ENCODE measurements at regions not wholly inside any gene's neighbourhood (a gene's known extent, or its start where the extent isn't known, plus 50 kb on each side); places are given as distances from the start of the nearest gene placed in this dataset.

DNA sequence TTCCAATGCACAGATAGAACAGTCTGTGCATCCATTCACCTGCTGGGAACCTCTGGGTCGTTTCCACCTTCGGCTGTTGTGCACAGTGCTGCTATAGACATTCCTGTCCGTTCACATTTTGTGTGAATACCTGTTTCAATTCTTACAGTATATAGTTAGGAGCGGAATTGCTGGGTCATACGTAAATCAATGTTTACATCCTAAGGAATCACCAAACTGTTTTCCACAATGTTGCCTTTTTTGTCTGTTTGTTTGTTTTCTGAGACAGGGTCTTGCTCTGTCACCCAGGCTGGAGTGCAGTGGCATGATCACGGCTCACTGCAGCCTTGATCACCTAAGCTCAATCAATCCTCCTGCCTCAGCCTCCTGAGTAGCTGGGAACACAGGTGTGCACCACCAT, 158.3 kb downstream of the CRYBB2 start:
- Histone ChIP-seq H3K4me3 (no peak overlapping the region), H3K9me3 (no peaks in the 10 kb centered on the region), H3K36me3 (no peaks in the 10 kb centered on the region), H3K27me3 (no peaks in the 10 kb centered on the region)
- DNase-seq: no peak

DNA sequence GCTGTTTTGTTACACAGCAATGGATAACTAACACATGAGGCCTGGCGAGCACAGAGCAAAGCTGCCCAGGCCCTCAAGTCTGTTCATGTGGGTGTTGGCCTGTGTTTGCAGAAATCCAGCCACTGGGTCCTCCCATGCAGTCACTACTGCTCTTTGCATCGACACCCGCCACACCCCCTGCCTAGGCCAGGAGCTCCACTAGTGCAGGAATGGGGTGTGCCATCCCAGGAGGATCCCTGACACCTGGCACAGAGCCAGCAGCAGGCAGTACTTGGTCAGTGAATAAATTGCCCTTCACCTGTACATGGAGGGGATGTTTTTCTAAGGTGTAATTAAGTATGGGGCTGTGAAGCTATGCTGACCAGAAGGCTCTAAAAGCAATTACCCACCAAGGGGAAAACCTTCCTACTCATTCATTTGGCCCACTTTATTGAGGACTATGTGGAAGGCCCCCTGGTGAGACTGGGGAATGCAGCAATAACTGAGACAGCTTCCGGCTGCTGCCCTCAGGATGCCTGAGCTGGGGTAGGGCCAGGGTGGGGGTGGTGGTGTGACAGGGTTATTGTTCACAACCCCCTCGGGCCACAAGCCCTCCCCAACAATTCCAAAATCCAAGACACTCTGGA, 160.8 kb downstream of the CRYBB2 start:
- DNase-seq: no peak
- no peak overlapping the region for H3K4me3 ChIP-seq
- no peaks in the 10 kb centered on the region for H3K9me3 ChIP-seq
- no peaks in the 10 kb centered on the region for H3K27me3 ChIP-seq
- H3K36me3 ChIP-seq: no peaks in the 10 kb centered on the region

- DNase-seq: no peak
- Histone ChIP-seq H3K36me3 (no peaks in the 10 kb centered on the region), H3K4me3 (no peak overlapping the region), H3K27me3 (no peaks in the 10 kb centered on the region), H3K9me3 (no peaks in the 10 kb centered on the region)
Measured at GRCh38 chr22:25382762-25383161, 163.3 kb downstream of the CRYBB2 start.

DNA sequence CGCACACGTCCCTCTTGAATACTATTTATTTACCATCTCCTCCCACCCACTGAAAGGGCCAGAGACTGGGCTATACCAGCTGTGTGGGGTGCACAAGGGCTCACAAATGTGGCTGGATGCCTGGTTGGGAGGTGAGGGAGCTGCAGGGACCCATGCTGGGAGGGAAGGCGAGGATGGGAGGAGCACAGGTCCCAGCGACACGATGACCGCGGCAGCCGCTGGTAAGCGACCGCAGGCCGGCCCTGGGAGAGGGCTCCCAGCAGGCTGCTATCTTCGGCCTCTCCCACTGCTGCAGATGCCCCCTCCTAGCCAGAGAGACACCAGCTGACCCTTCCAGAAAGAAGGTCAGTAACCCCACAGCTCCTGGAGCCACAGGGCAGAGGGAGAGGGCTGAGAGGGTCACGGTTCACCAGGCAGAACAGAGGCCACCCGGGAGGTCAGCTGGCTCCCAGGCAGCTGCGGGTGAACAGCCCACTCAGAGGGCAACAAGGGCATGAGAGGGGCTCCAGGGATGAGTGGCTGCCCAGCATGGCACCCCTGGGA, 163.9 kb downstream of the CRYBB2 start:
- Histone ChIP-seq H3K36me3 (no peaks in the 10 kb centered on the region), H3K27me3 (no peaks in the 10 kb centered on the region), H3K4me3 (no peak overlapping the region), H3K9me3 (no peaks in the 10 kb centered on the region)
- DNase-seq: no peak

DNA sequence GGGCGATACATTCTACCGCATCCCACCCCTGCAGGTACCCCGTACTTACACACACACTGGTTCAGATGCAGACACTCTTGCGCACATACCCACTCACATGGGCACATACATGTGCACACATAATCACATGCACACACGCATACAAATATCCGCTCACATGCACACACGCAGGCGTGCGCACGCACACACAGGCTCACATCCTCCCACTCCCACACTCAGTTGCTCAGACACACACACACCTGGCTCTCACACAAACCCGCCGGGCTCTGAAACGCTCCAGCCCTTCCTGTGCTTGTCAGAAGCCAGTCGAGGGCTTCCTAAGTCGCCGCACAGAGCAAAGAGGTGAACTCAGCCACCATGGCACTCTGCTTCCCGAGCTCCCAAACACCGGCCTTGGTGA, 164.5 kb downstream of the CRYBB2 start:
- Histone ChIP-seq H3K36me3 (no peaks in the 10 kb centered on the region), H3K9me3 (no peaks in the 10 kb centered on the region), H3K27me3 (no peaks in the 10 kb centered on the region), H3K4me3 (no peak overlapping the region)
- no peak for DNase-seq

- Histone ChIP-seq H3K4me3 (no peak overlapping the region), H3K27me3 (no peaks in the 10 kb centered on the region), H3K36me3 (no peaks in the 10 kb centered on the region), H3K9me3 (no peaks in the 10 kb centered on the region)
- DNase-seq: no peak
Measured at GRCh38 chr22:25386538-25386884, 167.1 kb downstream of the CRYBB2 start.

GRCh38 chr22:25388415-25388814, 169.0 kb downstream of the CRYBB2 start:
- H3K4me3 ChIP-seq: no peak overlapping the region

DNA sequence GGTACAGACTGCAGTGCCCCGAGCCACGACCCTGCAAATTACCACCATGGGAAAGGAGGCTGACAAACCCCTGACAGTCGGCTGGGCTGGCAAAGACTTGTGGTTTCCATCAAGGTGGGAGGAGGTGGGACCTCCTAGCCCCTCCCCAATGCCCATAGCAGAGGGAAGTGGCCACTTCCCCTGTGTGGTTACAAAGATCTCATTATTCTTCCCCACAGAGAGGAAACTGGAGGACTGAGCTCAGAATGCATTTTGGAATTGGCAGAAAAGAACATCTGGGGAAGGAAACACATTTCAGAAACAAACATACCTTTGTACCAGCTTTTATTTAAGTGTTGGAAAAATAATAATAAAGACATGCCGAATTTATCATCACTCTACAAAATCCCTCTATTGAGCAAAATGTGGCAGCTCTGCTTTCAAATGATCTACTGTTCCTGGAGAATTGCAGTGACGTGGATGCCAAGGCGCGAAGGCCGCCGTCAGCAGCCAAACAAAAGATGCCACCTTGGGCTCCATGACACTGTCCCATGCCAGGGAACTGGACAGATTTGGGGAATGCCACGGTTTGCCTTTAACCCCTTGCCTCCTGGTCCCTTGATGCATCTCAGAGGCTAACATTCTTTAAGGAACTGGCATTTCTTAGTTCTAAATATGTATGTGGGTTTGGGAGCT, 169.6 kb downstream of the CRYBB2 start:
- Histone ChIP-seq H3K36me3 (no peaks in the 10 kb centered on the region), H3K4me3 (no peak overlapping the region), H3K9me3 (no peaks in the 10 kb centered on the region), H3K27me3 (no peaks in the 10 kb centered on the region)
- DNase-seq: no peak

More at GRCh38 chr22:25388415-25388814, 169.0 kb downstream of the CRYBB2 start:
- no peak for DNase-seq
- H3K36me3 ChIP-seq: no peaks in the 10 kb centered on the region
- H3K9me3 ChIP-seq: no peaks in the 10 kb centered on the region
- H3K27me3 ChIP-seq: no peaks in the 10 kb centered on the region

- Histone ChIP-seq H3K4me3 (no peak overlapping the region), H3K36me3 (no peaks in the 10 kb centered on the region), H3K27me3 (no peaks in the 10 kb centered on the region), H3K9me3 (no peaks in the 10 kb centered on the region)
- DNase-seq: no peak
Measured at GRCh38 chr22:25389541-25389919, 170.1 kb downstream of the CRYBB2 start.

GRCh38 chr22:25390297-25391240, 171.1 kb downstream of the CRYBB2 start:
- H3K36me3 ChIP-seq: no peaks in the 10 kb centered on the region
- no peak for DNase-seq
- H3K27me3 ChIP-seq: no peaks in the 10 kb centered on the region
- no peak overlapping the region for H3K4me3 ChIP-seq
- H3K9me3 ChIP-seq: no peaks in the 10 kb centered on the region

DNA sequence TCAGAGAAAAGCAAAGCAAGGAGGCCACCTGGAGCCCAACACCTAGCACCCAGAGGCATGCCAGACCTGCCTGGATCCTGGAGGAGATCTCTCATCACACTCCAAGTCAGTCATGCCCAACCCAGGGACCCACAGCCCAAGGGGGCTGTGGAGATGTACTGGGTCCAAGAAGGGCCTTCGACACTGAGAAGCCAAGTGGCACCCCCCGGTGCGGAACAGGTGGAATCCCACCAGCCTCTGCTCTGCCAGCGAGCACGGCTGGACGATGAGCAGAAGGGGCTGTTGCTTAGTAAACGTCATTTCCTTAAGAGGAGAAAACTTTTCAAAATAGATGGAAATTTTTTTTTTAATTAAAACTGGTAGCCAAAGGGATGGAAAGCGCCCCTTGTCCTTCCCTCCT, 171.9 kb upstream of the GRK3 start:
- no peaks in the 10 kb centered on the region for H3K9me3 ChIP-seq
- no peaks in the 10 kb centered on the region for H3K27me3 ChIP-seq
- DNase-seq: no peak
- no peak overlapping the region for H3K4me3 ChIP-seq
- H3K36me3 ChIP-seq: no peaks in the 10 kb centered on the region

GRCh38 chr22:25393121-25393805, 171.2 kb upstream of the GRK3 start:
- Histone ChIP-seq H3K36me3 (no peaks in the 10 kb centered on the region), H3K4me3 (no peak overlapping the region), H3K9me3 (no peaks in the 10 kb centered on the region), H3K27me3 (no peaks in the 10 kb centered on the region)
- DNase-seq: no peak

- Histone ChIP-seq H3K36me3 (no peaks in the 10 kb centered on the region), H3K4me3 (no peak overlapping the region), H3K9me3 (no peaks in the 10 kb centered on the region), H3K27me3 (no peaks in the 10 kb centered on the region)
- no peak for DNase-seq
Measured at GRCh38 chr22:25395468-25395867, 169.0 kb upstream of the GRK3 start.

- no peak for DNase-seq
- Histone ChIP-seq H3K4me3 (no peak overlapping the region), H3K27me3 (no peaks in the 10 kb centered on the region), H3K9me3 (no peaks in the 10 kb centered on the region), H3K36me3 (no peaks in the 10 kb centered on the region)
Measured at GRCh38 chr22:25395915-25396314, 168.6 kb upstream of the GRK3 start.

GRCh38 chr22:25396615-25397200, 167.8 kb upstream of the GRK3 start:
- H3K4me3 ChIP-seq: no peak overlapping the region
- no peaks in the 10 kb centered on the region for H3K27me3 ChIP-seq
- no peaks in the 10 kb centered on the region for H3K9me3 ChIP-seq
- DNase-seq: no peak
- H3K36me3 ChIP-seq: no peaks in the 10 kb centered on the region

DNA sequence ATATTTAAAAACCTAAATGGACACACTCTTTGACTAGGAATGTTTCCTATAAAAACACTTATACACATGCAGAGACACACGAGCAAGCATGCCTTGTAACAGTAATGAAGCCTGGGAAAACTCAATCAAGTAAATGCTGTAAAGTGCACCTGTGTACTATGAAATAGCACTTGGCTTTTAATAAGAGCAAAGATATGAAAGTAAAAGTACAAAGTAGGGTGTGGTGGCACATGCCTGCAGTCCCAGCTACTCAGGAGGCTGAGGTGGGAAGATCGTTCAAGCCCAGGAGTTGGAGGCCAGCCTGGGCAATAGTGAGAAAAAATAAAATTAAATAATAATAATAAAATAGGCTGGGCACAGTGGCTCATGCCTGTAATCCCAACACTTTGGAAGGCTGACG, 166.9 kb upstream of the GRK3 start:
- H3K27me3 ChIP-seq: no peaks in the 10 kb centered on the region
- H3K4me3 ChIP-seq: no peak overlapping the region
- no peaks in the 10 kb centered on the region for H3K9me3 ChIP-seq
- DNase-seq: no peak
- H3K36me3 ChIP-seq: no peaks in the 10 kb centered on the region
